HG03280 (cell line): ENCODE measurements at regions not wholly inside any gene's neighbourhood (a gene's known extent, or its start where the extent isn't known, plus 50 kb on each side); places are given as distances from the start of the nearest gene placed in this dataset.
"Not testable (repeated sequence)": the region's sequence is repeated elsewhere in the genome, so short reads cannot be mapped to it uniquely, and the experiment has no call there.

ENCODE experiments used
- ATAC-seq: cut with Tn5 transposase; IDR thresholded peaks from one replicate; pipeline ENCODE4 v1.9.1; 2021; ENCODE audit warnings: mild to moderate bottlenecking, moderate library complexity; ENCODE audit not compliant: unreplicated experiment

GRCh38 chr5:119694284-119694683, 64.9 kb downstream of the FAM170A start:
- no peak for ATAC-seq

- no peak for ATAC-seq
These were observed 76.7 kb downstream of the FAM170A start for GRCh38 chr5:119706049-119706448.

- ATAC-seq: no peak
These were observed 78.9 kb downstream of the FAM170A start for GRCh38 chr5:119708076-119708790.

GRCh38 chr5:119721775-119722174, 92.4 kb downstream of the FAM170A start:
- no peak for ATAC-seq

GRCh38 chr5:119725291-119725690, 95.9 kb downstream of the FAM170A start:
- ATAC-seq: not testable (repeated sequence)

GRCh38 chr5:119726544-119726943, 97.2 kb downstream of the FAM170A start:
- no peak for ATAC-seq

GRCh38 chr5:119740225-119740624, 110.9 kb downstream of the FAM170A start:
- ATAC-seq: no peak

- no peak for ATAC-seq
These were observed 112.3 kb downstream of the FAM170A start for GRCh38 chr5:119741691-119742090.

GRCh38 chr5:119742311-119742710, 113.0 kb downstream of the FAM170A start:
- ATAC-seq: no peak

GRCh38 chr5:119743927-119744326, 114.6 kb downstream of the FAM170A start:
- ATAC-seq: peak; percentile 92

GRCh38 chr5:119745976-119746375, 116.6 kb downstream of the FAM170A start:
- ATAC-seq: no peak

GRCh38 chr5:119746984-119747383, 117.6 kb downstream of the FAM170A start:
- no peak for ATAC-seq

- no peak for ATAC-seq
These were observed 121.8 kb downstream of the FAM170A start for GRCh38 chr5:119750887-119751733.

GRCh38 chr5:119751734-119752094, 122.4 kb downstream of the FAM170A start:
- no peak for ATAC-seq

- ATAC-seq: no peak
These were observed 123.8 kb downstream of the FAM170A start for GRCh38 chr5:119752921-119753886.

- not testable (repeated sequence) for ATAC-seq
These were observed 125.5 kb downstream of the FAM170A start for GRCh38 chr5:119754825-119755224.

- no peak for ATAC-seq
These were observed 127.9 kb downstream of the FAM170A start for GRCh38 chr5:119757276-119757675.

- ATAC-seq: not testable (repeated sequence)
These were observed 140.6 kb downstream of the FAM170A start for GRCh38 chr5:119769695-119770693.

GRCh38 chr5:119780145-119780544, 150.8 kb downstream of the FAM170A start:
- not testable (repeated sequence) for ATAC-seq

GRCh38 chr5:119785057-119785456, 155.7 kb downstream of the FAM170A start:
- no peak for ATAC-seq
